HG03432 (cell line): ENCODE measurements at regions not wholly inside any gene's neighbourhood (a gene's known extent, or its start where the extent isn't known, plus 50 kb on each side); places are given as distances from the start of the nearest gene placed in this dataset.
"Not testable (repeated sequence)": the region's sequence is repeated elsewhere in the genome, so short reads cannot be mapped to it uniquely, and the experiment has no call there.

Experiments used
- ATAC-seq: cut with Tn5 transposase; IDR thresholded peaks from one replicate; pipeline ENCODE4 v1.9.1; 2021; ENCODE audit warnings: mild to moderate bottlenecking, moderate library complexity; ENCODE audit not compliant: unreplicated experiment

GRCh38 chr1:3989465-3989864, 89.4 kb upstream of the C1orf174 start:
- ATAC-seq = no peak

- ATAC-seq = no peak
Observed at GRCh38 chr1:3992103-3992556, 92.1 kb upstream of the C1orf174 start.

DNA sequence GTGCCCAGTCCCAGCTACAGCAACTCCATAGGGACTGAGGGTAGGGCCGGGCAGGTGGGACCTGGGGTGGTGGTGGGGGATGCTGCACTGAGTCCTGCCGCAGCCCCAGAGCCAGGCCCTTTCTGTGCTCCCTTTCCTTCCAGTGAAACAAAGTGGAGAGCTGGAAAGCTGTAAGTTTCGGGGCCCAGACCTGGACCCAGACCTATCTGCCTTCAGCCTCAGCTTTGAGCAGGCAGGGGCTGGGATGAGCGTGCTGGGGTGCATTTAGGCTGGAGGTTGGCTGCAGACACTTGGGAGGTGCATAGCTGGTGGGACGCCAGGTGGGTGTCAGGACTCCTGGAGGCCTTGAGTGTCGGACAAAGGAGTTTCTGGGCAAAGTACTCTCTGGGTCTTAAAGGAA, 92.7 kb upstream of the C1orf174 start:
- no peak for ATAC-seq

GRCh38 chr1:3993619-3994375, 93.7 kb upstream of the C1orf174 start:
- ATAC-seq = no peak

DNA sequence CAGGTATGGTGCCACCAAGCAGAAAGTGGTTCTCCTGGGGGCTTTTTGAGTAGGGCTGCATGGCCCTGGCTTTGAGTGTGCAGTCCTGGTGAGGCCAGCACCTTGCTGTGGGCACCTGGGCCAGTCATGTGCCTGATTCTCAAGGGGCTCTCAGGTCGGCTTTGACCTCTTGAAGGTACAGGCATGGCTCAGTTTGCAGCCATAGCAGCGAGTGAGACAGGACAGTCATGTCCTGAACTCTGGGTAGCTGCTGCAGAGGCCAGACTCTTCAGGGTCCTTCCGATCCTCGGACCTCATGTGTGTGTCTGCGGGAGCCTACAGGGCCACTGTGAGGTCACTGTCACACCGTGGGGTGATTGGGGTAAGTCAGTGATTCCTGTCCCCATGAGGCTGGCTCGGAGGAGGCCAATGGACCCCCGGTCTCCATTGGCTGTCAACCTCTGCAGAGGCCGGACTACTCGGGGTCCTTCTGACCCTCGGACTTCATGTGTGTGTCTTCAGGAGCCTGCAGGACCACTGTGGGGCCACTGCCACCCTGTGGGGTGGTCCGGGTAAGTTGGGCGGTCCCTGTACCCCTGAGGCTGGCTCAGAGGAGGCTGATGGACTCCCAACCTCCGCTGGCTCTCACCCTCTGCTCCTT, 95.2 kb upstream of the C1orf174 start:
- ATAC-seq = no peak

DNA sequence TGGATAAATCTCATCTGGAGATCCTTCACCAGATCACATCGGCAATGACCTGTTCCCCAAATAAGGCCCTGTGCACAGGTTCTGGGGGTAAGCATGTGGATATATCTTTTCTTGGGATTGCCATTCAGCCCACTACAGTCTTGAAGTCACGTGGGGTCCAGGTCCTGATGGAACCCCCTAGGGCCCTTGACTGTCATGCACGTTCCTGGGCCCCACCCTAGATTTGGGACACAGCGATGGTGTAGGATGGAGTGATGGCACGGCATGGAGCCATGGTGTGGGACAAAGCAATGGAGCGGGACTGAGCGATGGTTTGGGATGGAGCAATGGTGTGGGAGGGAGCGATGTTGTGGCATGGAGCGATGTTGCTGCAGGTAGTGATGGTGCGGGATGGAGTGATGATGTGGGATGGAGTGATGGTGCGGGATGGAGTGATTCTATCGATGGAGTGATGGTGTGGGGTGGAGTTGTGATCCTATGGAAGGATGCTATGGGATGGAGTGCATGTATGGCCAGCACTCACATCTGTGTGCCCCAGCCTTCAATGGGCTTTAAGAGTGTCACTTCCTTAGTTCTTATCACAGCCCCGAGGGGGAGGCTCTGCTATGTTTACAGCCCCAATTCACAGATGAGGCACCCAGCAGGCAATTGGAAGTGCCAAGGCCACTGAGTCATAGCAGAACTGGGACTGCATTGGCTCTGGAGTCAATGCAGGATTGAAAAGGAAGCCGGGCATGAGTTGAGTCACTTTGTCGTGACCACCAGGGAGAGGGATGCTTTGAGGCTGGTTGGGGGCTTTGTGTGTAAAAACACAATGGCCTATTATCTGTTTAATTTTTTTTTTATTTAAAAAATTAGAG, 97.0 kb upstream of the C1orf174 start:
- no peak for ATAC-seq

DNA sequence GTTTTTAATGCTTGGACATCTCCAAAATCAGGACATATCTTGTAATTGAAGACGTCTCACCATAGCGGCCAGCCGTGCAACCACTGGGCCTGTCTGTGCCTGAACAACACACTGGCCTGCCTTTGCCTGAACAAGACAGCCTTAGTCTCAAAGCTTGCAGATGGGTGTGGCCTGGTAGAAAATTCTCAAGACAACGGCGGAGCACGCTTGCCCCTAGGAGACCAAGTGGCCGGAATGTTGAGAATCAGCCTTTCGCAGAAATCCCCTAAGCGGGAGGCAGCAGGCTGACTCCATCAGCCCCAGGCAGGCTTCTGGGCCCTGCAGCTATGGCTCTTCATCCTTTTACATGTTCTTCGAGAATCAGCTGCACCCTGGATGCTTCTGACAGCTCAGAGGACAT, 98.0 kb upstream of the C1orf174 start:
- no peak for ATAC-seq

DNA sequence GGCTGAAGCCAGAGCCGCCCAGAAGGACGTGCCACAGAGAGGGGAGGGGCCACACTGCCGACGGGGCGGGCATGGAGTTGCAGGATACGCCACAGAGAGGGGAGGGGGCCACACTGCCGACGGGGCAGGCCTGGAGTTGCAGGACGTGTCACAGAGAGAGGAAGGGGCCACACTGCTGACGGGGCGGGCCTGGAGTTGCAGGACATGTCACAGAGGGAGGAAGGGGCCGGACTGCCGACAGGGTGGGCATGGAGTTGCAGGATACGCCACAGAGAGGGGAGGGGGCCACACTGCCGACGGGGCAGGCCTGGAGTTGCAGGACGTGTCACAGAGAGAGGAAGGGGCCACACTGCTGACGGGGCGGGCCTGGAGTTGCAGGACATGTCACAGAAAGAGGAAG, 99.4 kb upstream of the C1orf174 start:
- ATAC-seq = not testable (repeated sequence)

DNA sequence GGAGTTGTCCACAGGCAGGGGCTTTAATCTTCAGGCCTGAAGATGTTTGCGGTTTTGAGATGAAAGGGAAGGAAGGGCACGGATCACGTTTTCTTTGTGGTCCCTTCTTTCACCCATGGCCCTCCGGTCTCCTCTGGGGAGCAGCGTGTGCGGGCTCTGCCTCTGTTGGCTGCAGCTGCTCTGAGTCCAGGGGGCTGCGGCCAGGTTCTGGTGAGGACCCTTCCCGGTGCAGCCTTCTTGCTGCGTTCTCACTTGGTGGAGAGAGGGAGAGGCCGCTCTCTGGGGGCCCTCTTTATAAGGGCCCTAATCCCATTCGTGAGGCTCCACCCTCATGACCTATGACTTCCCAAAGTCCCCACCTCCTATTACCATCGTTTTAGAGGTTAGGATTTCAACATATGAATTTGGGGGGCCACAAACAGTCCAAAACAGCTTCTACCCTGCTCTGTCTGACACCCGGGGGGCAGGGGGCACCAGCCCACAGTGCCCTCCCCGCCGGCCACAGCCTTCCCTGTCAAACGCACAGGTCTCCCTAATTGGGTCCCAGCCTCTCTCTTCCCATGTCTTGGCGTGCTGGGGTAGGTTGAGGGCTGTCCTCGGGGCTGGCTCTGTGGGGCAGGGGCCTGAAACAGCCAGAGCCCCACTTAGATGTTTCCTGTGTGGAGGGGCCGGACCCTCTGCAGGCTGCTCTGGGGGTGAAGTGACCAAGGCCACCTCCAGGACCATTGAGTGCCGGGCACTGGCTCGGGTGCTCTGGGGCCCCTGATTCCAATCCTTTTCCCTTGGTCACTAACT, 100.1 kb upstream of the C1orf174 start:
- no peak for ATAC-seq

DNA sequence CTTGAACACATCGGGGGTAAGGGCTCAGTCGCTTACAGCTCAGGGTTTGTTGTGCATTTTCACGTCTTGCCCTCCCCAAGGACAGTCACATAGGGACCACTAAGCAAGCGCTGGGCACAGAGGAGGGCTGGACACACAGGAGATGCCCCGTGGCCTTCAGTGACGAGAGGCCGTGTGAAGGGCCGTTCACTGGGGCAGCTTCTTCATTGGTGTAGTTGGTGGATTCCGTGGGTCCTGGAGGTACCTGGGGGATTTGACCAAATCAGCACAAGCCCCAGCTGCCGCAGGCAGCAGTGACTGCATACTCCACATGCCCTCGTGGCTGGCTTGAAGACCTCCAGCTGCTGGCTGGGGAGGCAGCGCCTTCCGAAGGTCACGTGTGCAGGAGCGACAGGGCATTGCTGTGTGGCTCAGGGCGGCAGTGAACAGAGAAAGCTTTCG, 100.8 kb upstream of the C1orf174 start:
- ATAC-seq = no peak

DNA sequence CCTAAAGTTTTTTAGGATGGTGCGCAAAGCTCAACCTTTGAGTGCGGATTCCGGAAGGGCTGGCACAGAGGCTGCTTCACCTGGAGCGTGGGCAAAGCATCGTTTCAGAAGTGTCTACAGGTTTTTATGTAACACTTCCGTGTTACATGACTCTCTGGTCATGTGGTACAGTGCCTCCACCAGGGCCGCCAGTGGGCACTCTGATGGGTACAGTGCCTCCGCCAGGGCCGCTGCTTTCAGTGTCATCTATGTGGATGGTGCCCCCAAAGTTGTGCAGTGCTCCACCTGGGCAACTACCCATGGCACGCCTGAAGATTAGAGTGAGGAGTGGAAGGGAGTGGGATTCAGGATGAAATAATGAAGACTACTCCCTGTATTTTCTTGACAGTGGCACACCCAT, 101.4 kb upstream of the C1orf174 start:
- ATAC-seq = no peak

DNA sequence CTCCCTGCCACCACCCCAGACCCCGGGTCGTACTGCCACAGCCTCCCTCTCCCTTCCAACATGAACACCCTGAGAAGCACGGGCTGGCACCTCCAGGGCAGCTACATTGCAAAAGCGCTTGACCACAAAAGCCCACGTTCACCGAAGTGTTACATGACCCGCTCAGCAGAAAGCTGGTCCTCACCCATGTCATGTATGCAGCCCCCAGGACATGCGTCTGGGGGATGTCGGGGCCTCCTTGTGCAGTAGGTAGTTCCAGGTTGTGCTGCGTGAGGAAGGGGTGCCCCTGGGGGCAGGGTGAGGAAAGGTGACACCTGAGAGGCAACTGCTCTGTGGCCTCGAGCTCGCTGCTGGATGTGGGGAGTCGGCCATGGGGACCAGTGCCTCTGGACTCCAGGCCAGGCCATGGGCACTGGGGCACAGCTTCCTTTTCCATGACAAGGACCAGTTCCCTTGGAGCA, 102.0 kb upstream of the C1orf174 start:
- ATAC-seq = no peak

- no peak for ATAC-seq
Observed at GRCh38 chr1:4002741-4003140, 102.7 kb upstream of the C1orf174 start.

- ATAC-seq = no peak
Observed at GRCh38 chr1:4003846-4004505, 103.9 kb upstream of the C1orf174 start.

DNA sequence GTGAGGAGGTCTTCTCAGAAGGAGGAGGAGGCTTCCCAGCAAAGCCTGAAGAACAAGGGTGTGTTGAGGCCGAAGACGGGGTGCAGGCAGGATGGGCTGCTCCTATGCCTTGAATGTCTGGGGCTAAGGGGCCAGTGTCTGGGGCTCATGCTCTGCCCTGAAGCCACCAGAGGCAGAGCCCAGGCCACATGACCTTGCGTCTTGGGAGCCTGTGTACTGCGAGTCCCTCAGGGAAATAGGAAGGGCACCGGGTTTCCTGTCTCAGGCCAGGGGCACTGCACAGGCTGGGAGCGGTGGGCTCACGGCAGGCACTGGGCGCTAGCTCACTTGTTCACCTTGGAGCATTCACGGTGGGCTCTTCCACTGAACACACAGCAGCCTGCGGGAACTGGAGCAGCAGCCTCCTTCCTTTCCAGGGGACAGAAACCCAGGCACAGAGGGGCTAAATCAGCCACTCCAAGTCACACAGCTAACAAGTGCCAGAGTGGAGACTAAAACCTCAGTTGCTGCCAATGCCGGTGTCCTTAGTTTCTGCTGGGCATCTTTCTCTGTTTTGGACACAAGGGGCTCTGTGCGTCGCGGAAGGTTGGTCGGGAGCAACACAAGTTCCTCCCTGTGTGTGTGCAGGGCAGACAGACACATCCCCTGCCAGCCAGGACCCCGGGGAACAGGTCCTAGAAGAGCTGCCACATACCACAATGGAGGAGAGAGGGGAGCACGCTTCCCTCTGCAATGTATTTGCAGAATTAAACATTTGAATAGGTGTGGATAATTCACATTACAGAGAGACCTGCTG, 104.8 kb upstream of the C1orf174 start:
- ATAC-seq = no peak

- ATAC-seq = no peak
Observed at GRCh38 chr1:4005431-4005830, 105.4 kb upstream of the C1orf174 start.

DNA sequence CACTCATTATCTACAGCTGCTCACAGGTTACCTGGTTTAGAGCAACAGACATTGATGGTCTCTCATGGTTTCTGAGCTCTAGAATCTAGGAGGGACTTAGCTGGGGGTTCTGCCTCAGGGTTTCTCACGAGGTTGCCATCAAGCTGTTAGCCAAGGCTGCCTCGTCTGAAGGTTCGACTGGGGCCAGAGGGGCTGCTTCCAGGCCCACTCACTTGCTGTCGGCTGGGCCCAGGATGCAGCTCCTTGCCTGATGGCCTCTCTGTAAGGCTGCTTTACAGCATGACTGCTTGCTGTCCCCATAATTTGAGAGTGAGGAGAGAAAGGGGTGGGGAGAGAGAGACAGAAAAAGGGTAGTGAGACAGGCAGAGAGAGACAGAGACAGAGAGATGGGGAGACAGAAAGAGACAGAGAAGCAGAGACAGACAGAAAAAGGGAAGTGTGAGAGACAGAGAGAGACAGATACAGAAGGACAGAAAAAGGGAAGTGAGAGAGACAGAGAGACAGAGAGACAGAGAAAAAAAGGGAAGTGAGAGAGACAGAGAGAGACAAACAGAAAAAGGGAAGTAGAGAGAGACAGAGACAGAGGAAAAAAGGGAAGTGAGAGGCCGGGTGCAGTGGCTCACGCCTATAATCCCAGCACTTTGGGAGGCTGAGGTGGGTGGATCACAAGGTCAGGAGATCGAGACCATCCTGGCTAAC, 106.8 kb upstream of the C1orf174 start:
- ATAC-seq = no peak

DNA sequence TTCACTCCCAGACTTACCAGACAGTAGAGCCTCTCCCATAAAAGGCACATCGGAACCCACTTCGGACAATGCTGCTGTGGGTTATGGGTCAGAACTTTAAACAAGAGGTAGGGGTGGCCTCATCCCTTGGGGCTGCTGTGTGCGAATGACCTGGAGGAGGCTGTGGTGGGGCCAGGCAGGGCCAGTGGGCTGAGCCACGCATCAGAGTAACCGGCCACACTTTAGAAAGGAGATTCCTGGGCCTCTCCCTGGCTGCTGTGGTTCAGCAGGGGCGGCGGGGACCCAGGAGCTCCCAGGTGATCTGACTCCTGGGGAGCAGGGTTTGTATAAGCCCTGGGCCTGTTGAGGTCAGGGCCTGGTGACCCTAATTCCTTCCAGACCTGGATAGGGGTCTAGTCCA, 110.2 kb upstream of the C1orf174 start:
- no peak for ATAC-seq
